Aorta (tissue), 5 donors: ENCODE measurements at regions not wholly inside any gene's neighbourhood (a gene's known extent, or its start where the extent isn't known, plus 50 kb on each side); places are given as distances from the start of the nearest gene placed in this dataset.

Experiments
- ATAC-seq: fragments of 200-7000 bp; cut with Tn5 transposase; one replicate; pipeline ENCODE4 v1.9.1; 2022; ENCODE audit warnings: moderate library complexity; ENCODE audit not compliant: low FRiP score
- DNase-seq, 2 donors: peaks; one replicate each; pipeline ENCODE4 v3.0.0-alpha.2; 2020
- H3K27ac ChIP-seq, 2 donors: one replicate each; pipeline ENCODE4 v1.5.1; 2013; ENCODE audit warnings: low read length in 2 of 2, mild to moderate bottlenecking in 2 of 2, moderate library complexity in 2 of 2, control low read depth in 1 of 2, inconsistent platforms in 1 of 2, low read depth in 1 of 2
- H3K27me3 ChIP-seq, 2 donors: one replicate each; pipeline ENCODE4 v1.6.1; 2013; ENCODE audit warnings: control low read depth in 1 of 2, low read length in 1 of 2, mild to moderate bottlenecking in 1 of 2, moderate library complexity in 1 of 2; ENCODE audit not compliant: insufficient read depth in 2 of 2, control insufficient read depth in 1 of 2
- H3K36me3 ChIP-seq, 2 donors: one replicate each; pipeline ENCODE4 v1.6.1; 2013; ENCODE audit warnings: control low read depth in 1 of 2, low read length in 1 of 2, mild to moderate bottlenecking in 1 of 2; ENCODE audit not compliant: insufficient read depth in 2 of 2, control insufficient read depth in 1 of 2
- H3K4me1 ChIP-seq, 2 donors: one replicate each; pipeline ENCODE4 v1.6.1; 2013; ENCODE audit warnings: low read length in 2 of 2, control low read depth in 1 of 2, mild to moderate bottlenecking in 1 of 2, moderate library complexity in 1 of 2; ENCODE audit not compliant: insufficient read depth in 2 of 2, control insufficient read depth in 1 of 2
- H3K4me3 ChIP-seq, 2 donors: one replicate each; pipeline ENCODE4 v1.5.1; 2013; ENCODE audit warnings: low read length in 2 of 2, control low read depth in 1 of 2, mild to moderate bottlenecking in 1 of 2
- H3K9me3 ChIP-seq: one replicate; pipeline ENCODE4 v1.6.1; 2013; ENCODE audit warnings: mild to moderate bottlenecking, low read length; ENCODE audit not compliant: control insufficient read depth
- WGBS, 2 donors: extraction: QIAGEN DNeasy Blood & Tissue Kit; methylation state at CpG; one replicate each; pipeline ENCODE4 v1.1.7; 2013; 5-methylcytosine and 5-hydroxymethylcytosine counted together
- intact Hi-C, 2 donors: fragments of 100-400 bp; cut with DNase I; formaldehyde crosslinking; loops; one replicate each; pipeline versions ENCODE4 v1.14.2 to v1.15.0; 2022
- donor health status: healthy with polysubstance abuse.
- donor health status: Bipolar disorder and iron deficiency.
- donor health status: DM: no; HTN: no; CAD: no.
- donor health status: DM: no; HTN: no; CAD: no.
- donor health status: DM: yes; HTN: yes; CAD: no.

DNA sequence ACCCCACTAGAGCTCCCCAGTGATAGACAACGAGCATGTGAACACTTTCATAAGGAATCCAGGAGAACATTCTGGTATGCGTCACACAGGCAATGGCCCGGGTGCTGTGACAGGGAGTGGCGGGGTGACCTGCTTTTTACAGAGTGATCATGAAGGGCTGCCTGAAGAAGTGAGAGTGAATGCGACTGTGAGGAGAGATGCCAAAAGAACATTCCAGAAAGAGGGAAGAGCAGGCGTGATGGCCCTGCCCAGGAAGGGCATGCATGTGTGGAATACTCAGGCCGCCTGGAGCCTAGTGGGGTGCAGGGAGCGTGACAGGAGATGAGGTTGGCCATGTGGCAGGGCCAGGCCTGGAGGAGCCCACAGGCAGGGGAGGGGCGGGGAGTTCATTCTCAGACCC, 53.8 kb downstream of the FZD10 start:
- intact Hi-C loops, result loop anchor here in 1 of 2 donors (1.0 kb wide), 1 partner anchor 28 kb away; no protein-coding TSS in a partner anchor
- 57 to 72% methylated on average over 8 to 9 of the region's 9 CpGs for WGBS, 2 donors
- no peak overlapping the region for H3K27ac ChIP-seq

DNA sequence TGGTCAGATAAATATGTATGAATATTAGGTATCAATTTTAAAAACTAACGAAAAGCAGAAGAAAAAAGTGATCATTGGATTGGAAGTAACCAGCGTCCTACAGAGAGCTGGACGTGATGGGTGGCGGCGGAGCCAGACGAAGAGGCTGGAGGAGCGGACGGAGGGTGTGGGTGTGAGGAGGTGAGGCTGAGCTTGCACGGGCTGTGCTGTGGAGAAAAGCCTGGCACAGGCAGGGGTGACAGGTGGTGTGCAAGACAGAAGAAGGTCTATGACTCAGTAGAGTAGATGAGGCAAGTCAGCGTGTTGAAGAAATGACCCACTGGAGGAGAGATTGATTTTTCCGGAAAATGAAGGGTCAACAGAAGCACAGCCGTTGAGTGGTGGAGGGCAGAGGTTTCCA, 56.4 kb downstream of the FZD10 start:
- ATAC-seq, result no peak
- no peak for DNase-seq
- Histone ChIP-seq H3K36me3 (no peaks in the 10 kb centered on the region), H3K4me3 (no peak overlapping the region), H3K4me1 (no peaks in the 10 kb centered on the region), H3K27me3 (no peaks in the 10 kb centered on the region), H3K9me3 (peaks cover 3% of the 10 kb centered on the region), H3K27ac (no peak overlapping the region)
- intact Hi-C loops, result no loop called here
- 87 to 93% methylated on average over 12 of the region's 12 CpGs for WGBS, 2 donors

More for the DNA sequence above, 53.8 kb downstream of the FZD10 start:
- ATAC-seq (no peak), DNase-seq (no peak)
- Histone ChIP-seq H3K9me3 (peaks cover 4% of the 10 kb centered on the region), H3K4me3 (no peak overlapping the region), H3K4me1 (no peaks in the 10 kb centered on the region), H3K27me3 (no peaks in the 10 kb centered on the region), H3K36me3 (no peaks in the 10 kb centered on the region)

DNA sequence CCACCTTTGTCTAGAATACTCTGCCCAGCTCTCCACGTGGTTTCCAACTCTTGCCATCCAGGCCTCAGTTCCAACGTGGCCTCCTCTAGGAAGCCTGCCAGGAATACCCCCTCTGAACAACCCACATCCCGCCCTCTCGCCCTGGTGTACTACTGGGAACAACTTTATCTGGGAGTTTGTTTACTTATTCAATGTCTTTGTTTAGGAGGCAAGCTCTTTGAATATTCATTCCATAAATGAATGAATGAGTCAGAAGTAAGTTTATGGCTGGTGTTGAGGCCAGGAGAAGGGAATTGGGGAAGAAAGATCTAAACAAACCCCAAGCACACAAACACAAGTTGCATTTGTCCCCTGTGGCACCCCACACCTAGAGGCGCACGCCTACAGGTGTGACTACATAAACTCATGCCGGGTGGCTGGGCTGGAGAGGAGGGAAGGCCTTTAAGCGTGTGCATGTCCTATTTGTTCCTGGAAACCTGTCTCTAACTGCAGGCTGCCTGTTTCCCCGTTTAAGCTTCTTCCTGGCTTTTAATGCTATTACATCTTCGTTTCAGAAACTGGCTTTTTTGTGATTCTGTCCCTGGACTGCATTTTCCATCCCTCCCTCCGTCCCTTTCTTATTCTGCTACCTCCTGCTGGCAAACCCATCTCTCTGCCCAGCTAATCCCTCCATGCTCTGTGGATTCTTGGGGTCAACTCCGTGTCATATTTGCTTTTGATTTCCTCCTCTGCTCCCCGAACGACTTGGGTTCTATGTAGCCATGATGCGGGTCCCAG, 57.9 kb downstream of the FZD10 start:
- no peak for ATAC-seq
- WGBS, 2 donors, result 16 to 19% methylated on average over 15 of the region's 15 CpGs
- no peaks in the 10 kb centered on the region for H3K27me3 ChIP-seq

DNA sequence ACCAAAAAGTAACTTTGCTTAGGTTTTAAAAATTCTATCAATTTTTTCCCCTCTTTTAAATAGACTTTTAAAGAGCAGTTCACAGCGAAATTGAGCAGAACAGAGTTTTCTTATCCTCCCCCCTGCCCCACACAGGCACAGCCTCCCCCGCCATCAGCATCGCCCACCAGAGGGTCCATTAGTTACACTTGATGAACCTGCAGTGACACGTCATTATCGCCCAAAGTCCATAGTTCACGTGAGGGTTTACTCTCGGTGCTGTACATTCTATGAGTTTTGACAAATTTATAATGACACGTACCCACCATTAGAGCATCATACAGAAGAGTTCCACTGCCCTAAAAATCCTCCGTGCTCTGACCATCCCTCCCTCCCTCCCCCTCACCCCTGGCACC, 58.4 kb downstream of the FZD10 start:
- H3K9me3 ChIP-seq, result peaks cover 3% of the 10 kb centered on the region
- no peaks in the 10 kb centered on the region for H3K36me3 ChIP-seq
- intact Hi-C loops, result no loop called here
- H3K27me3 ChIP-seq, result no peaks in the 10 kb centered on the region
- H3K4me1 ChIP-seq, result no peaks in the 10 kb centered on the region
- H3K27ac ChIP-seq, result no peak overlapping the region
- ATAC-seq (no peak), DNase-seq (no peak)
- no peak overlapping the region for H3K4me3 ChIP-seq
- WGBS, 2 donors, result 10% methylated on average over 9 of the region's 9 CpGs

More for the DNA sequence above, 57.9 kb downstream of the FZD10 start:
- Histone ChIP-seq H3K36me3 (no peaks in the 10 kb centered on the region), H3K9me3 (peaks cover 3% of the 10 kb centered on the region), H3K4me3 (no peak overlapping the region), H3K4me1 (no peaks in the 10 kb centered on the region), H3K27ac (no peak overlapping the region)
- intact Hi-C loops, result no loop called here
- DNase-seq, result no peak

DNA sequence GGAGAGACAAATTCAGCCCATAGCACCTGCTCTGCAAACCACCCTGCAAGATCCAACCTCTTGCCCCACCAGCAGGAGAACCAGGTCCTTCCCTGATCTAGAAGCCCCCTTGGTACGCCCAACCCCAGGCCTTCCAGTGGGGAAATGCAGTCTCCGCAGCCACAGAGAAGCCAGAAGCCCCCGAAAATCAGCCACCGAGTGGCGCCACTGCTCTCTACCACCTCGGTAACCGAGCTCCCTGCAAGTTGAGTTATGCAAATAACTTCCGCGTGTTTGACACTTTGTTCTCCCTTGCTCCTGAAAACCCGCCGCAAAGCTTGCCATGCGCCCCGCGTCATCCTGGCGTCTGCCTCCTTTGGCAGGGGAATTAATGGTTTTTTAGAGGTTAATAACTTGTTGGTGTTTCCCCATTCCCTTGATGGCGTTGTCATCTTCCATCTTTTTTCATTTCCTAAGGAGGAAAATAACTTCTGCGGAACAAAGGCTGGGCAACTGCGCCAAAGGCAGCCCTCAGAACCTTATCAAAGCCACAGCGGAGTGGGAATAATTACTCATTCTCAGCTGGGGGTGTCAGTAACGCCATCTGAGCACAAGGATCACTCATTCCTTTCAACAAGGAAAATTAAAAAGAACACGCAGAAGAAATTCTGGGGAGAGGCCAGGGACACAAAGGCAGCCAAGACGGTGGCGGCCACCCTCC, 60.4 kb downstream of the FZD10 start:
- no peak for DNase-seq
- no peaks in the 10 kb centered on the region for H3K4me1 ChIP-seq
- ATAC-seq, result no peak
- intact Hi-C loops, result no loop called here
- no peak overlapping the region for H3K27ac ChIP-seq
- no peaks in the 10 kb centered on the region for H3K36me3 ChIP-seq
- H3K27me3 ChIP-seq, result no peaks in the 10 kb centered on the region
- H3K9me3 ChIP-seq, result peaks cover 2% of the 10 kb centered on the region
- no peak overlapping the region for H3K4me3 ChIP-seq
- 24 to 25% methylated on average over 23 of the region's 23 CpGs for WGBS, 2 donors

DNA sequence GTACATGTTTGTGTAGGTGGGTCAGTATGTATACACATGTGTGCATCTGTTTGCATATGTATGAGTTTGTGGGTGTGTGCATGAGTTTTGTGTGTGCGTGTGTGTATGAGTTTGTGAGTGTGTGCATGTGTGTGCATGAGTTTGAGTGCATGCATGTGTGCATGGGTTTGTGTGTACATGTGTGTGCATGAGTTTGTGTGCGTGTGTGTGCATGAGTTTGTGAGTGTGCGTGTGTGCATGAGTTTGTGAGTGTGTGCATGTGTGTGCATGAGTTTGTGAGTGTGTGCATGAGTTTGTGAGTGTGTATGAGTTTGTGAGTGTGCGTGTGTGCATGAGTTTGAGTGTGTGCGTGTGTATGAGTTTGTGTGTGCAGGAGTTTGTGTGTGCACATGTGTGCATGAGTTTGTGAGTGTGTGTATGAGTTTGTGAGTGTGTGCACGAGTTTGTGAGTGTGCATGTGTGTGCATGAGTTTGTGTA, 61.5 kb downstream of the FZD10 start:
- intact Hi-C loops, result no loop called here
- H3K36me3 ChIP-seq, result no peaks in the 10 kb centered on the region
- no peaks in the 10 kb centered on the region for H3K27me3 ChIP-seq
- ATAC-seq, result no peak
- H3K4me3 ChIP-seq, result no peak overlapping the region
- no peak overlapping the region for H3K27ac ChIP-seq
- no peak for DNase-seq
- peaks cover 2% of the 10 kb centered on the region for H3K9me3 ChIP-seq
- 89% methylated on average over 6 of the region's 6 CpGs for WGBS, 2 donors
- H3K4me1 ChIP-seq, result no peaks in the 10 kb centered on the region

DNA sequence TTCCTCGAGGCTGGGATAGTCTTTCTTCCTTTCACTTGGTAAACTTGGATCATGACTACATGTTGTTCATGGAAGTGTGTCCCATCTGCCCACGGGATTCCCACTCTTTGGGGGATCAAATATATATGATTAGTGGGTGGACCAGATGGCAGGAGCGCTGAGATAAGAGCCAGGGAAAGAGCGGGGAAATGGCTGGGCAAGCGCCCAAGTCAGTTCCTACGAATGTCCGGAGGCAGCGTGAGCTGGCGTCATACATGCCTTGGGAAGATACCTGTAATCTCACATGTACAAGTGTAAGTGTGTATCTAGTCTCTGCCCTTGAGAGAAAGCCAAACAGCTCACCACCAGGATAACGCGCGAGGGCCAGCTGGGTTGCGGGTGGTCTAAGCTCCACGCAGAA, 62.3 kb downstream of the FZD10 start:
- ATAC-seq, result no peak
- DNase-seq, result no peak
- no peak overlapping the region for H3K27ac ChIP-seq
- H3K9me3 ChIP-seq, result peaks cover 2% of the 10 kb centered on the region
- 67 to 75% methylated on average over 14 of the region's 14 CpGs for WGBS, 2 donors
- no peaks in the 10 kb centered on the region for H3K36me3 ChIP-seq
- no peaks in the 10 kb centered on the region for H3K4me1 ChIP-seq
- no peaks in the 10 kb centered on the region for H3K27me3 ChIP-seq
- intact Hi-C loops, result no loop called here
- no peak overlapping the region for H3K4me3 ChIP-seq

DNA sequence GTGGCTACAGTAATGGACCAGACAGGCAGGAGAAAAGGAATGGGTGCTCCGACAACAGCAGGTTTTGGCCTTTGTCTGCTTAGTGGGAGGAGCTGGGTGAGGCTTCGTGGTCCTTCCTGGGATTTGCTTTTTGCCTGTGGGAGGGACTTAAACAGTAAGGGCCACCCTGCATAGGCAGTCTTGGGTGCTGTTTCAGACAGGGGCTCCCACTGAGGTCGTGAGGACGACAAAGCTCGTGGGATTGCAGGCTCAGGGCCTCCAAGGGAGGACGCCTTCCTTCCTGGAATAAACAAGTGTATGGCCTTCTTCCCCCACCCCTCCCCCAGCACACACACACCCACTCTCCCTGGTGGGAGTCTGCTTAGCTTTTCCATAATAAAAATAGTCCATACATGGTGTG, 63.1 kb downstream of the FZD10 start:
- ATAC-seq (no peak), DNase-seq (no peak)
- no peaks in the 10 kb centered on the region for H3K4me1 ChIP-seq
- H3K27ac ChIP-seq, result no peak overlapping the region
- no peaks in the 10 kb centered on the region for H3K27me3 ChIP-seq
- H3K9me3 ChIP-seq, result peaks cover 2% of the 10 kb centered on the region
- no peak overlapping the region for H3K4me3 ChIP-seq
- intact Hi-C loops, result no loop called here
- 49 to 54% methylated on average over 6 of the region's 6 CpGs for WGBS, 2 donors
- H3K36me3 ChIP-seq, result no peaks in the 10 kb centered on the region

DNA sequence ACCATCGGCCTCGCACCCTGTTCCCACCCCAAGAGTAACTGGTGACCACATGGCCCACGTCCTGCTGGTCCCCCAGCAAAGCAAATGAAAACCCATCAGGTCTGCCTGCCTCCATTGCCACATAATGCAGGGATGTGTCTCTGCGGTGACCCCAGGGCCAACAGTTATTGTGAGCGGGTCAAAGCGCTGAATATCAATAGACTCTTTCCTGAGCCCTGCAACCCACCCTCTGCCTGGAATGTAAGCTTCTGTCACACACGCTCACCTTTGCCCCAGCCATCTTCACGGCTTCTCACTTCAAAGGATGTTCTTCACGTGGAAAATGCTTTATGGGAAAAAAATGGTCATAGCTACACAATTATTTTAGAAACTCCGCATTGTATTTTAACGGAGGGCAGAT, 63.9 kb downstream of the FZD10 start:
- no peak for ATAC-seq
- WGBS, 2 donors, result 68% methylated on average over 11 of the region's 11 CpGs
- Histone ChIP-seq H3K4me3 (no peak overlapping the region), H3K27ac (no peak overlapping the region), H3K36me3 (no peaks in the 10 kb centered on the region), H3K27me3 (no peaks in the 10 kb centered on the region), H3K9me3 (peaks cover 2% of the 10 kb centered on the region), H3K4me1 (no peaks in the 10 kb centered on the region)
- intact Hi-C loops, result no loop called here
- DNase-seq, result no peak
